Spleen (tissue), 7 donors: ENCODE measurements at regions not wholly inside any gene's neighbourhood (a gene's known extent, or its start where the extent isn't known, plus 50 kb on each side); places are given as distances from the start of the nearest gene placed in this dataset.
"Not testable (repeated sequence)": the region's sequence is repeated elsewhere in the genome, so short reads cannot be mapped to it uniquely, and the experiment has no call there.

Experiments
- POLR2AphosphoS5 ChIP-seq, 3 donors: sonication (generic); formaldehyde crosslinking; IDR thresholded peaks; one replicate each; pipeline ENCODE4 v1.5.1; 2017; ENCODE audit warnings: antibody characterized with exemption in 3 of 3
- TF ChIP-seq, protein P1 (sequence below), 11 experiments: fragments of 200-600 bp in 7 of 11; fragments of 450-650 bp in 4 of 11; sonication (generic) in 4 of 11; IDR thresholded peaks in 8 of 11; conservative IDR thresholded peaks in 3 of 11; 1 replicate in 7 of 11; 2 replicates in 4 of 11; pipeline versions ENCODE4 v1.4.0 to v1.8.0; 2016 to 2021; ENCODE audit warnings: antibody characterized with exemption in 11 of 11, inconsistent platforms in 4 of 11, mild to moderate bottlenecking in 1 of 11
- donor health status: DM: no; HTN: no; CAD: no; lungs with moderate emphysema.
- donor health status: DM: no; HTN: no; CAD: no.
- donor health status: DM: no; HTN: no; CAD: no.

DNA sequence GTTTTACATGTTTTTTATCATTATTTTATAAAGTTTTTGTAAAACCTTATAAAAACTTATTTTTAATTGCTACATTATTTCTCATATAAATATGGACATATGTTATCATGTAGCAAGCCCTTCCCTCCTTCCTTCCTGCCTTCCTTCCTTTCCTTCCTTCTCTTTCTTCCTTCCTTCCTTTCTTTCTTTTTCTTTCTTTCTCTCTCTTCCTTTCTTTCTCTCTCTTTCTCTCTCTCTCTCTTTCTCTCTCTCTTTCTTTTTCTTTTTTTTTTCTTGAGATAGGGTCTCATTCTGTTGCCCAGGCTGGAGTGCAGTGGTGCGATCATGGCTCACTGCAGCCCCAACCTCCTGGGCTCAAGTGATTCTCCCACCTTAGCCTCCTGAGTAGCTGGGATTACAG, 110.2 kb downstream of the DDX11 start:
- TF ChIP-seq, protein P1, sequence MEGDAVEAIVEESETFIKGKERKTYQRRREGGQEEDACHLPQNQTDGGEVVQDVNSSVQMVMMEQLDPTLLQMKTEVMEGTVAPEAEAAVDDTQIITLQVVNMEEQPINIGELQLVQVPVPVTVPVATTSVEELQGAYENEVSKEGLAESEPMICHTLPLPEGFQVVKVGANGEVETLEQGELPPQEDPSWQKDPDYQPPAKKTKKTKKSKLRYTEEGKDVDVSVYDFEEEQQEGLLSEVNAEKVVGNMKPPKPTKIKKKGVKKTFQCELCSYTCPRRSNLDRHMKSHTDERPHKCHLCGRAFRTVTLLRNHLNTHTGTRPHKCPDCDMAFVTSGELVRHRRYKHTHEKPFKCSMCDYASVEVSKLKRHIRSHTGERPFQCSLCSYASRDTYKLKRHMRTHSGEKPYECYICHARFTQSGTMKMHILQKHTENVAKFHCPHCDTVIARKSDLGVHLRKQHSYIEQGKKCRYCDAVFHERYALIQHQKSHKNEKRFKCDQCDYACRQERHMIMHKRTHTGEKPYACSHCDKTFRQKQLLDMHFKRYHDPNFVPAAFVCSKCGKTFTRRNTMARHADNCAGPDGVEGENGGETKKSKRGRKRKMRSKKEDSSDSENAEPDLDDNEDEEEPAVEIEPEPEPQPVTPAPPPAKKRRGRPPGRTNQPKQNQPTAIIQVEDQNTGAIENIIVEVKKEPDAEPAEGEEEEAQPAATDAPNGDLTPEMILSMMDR (IDR thresholded peaks at IDR 0.05 in 8 of 11, conservative IDR thresholded peaks at IDR 0.05 in 3 of 11) = not testable (repeated sequence)
- not testable (repeated sequence) for TF ChIP-seq POLR2AphosphoS5 (IDR thresholded peaks at IDR 0.05)
